ENCODE measurements at regions not wholly inside any gene's neighbourhood (a gene's known extent, or its start where the extent isn't known, plus 50 kb on each side); places are given as distances from the start of the nearest gene placed in this dataset.

- TF ChIP-seq, protein P1, sequence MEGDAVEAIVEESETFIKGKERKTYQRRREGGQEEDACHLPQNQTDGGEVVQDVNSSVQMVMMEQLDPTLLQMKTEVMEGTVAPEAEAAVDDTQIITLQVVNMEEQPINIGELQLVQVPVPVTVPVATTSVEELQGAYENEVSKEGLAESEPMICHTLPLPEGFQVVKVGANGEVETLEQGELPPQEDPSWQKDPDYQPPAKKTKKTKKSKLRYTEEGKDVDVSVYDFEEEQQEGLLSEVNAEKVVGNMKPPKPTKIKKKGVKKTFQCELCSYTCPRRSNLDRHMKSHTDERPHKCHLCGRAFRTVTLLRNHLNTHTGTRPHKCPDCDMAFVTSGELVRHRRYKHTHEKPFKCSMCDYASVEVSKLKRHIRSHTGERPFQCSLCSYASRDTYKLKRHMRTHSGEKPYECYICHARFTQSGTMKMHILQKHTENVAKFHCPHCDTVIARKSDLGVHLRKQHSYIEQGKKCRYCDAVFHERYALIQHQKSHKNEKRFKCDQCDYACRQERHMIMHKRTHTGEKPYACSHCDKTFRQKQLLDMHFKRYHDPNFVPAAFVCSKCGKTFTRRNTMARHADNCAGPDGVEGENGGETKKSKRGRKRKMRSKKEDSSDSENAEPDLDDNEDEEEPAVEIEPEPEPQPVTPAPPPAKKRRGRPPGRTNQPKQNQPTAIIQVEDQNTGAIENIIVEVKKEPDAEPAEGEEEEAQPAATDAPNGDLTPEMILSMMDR (IDR thresholded peaks at IDR 0.05), result no peak
- TF ChIP-seq SIN3A (IDR thresholded peaks at IDR 0.05; ENCODE audit: borderline replicate concordance, insufficient read depth, low read depth, low read length), result no peak
Observed at GRCh38 chr1:226486161-226486560, 62.4 kb upstream of the STUM start.

Measured in Panc1 (cell line).